CD14-positive monocyte (primary cell): ENCODE measurements at regions not wholly inside any gene's neighbourhood (a gene's known extent, or its start where the extent isn't known, plus 50 kb on each side); places are given as distances from the start of the nearest gene placed in this dataset.

Source experiments
- DNase-seq, 3 donors: peaks; one replicate each; pipeline ENCODE4 v3.0.0-alpha.2; 2011 to 2022
- H2AFZ ChIP-seq: 2 replicates; pipeline ENCODE4 v1.6.0; 2012; ENCODE audit warnings: mild to moderate bottlenecking, low read depth, low read length, inconsistent platforms; ENCODE audit not compliant: insufficient read depth, poor library complexity, severe bottlenecking
- H3K27ac ChIP-seq, 2 donors: 1 replicate in 1 of 2; 2 replicates in 1 of 2; pipeline ENCODE4 v1.5.1; 2012 to 2013; ENCODE audit warnings: low read length in 2 of 2, control low read depth in 1 of 2, inconsistent platforms in 1 of 2, low read depth in 1 of 2, mild to moderate bottlenecking in 1 of 2
- H3K27me3 ChIP-seq, 2 donors: one replicate each; pipeline versions ENCODE4 v1.6.0 to v1.6.1; 2011 to 2013; ENCODE audit warnings: low read length in 2 of 2; ENCODE audit not compliant: control insufficient read depth in 2 of 2, insufficient read depth in 2 of 2
- H3K36me3 ChIP-seq, 2 donors: replicated peaks in 1 of 2; 1 replicate in 1 of 2; 2 replicates in 1 of 2; pipeline versions ENCODE4 v1.5.1 to v1.6.1; 2012 to 2013; ENCODE audit warnings: low read length in 2 of 2, control low read depth in 1 of 2, inconsistent platforms in 1 of 2, mild to moderate bottlenecking in 1 of 2; ENCODE audit not compliant: insufficient read depth in 2 of 2, control insufficient read depth in 1 of 2
- H3K4me1 ChIP-seq, 2 donors: 1 replicate in 1 of 2; 2 replicates in 1 of 2; pipeline versions ENCODE4 v1.5.1 to v1.6.1; 2012 to 2013; ENCODE audit warnings: low read length in 2 of 2, control low read depth in 1 of 2, inconsistent platforms in 1 of 2, mild to moderate bottlenecking in 1 of 2, moderate library complexity in 1 of 2; ENCODE audit not compliant: insufficient read depth in 2 of 2, control insufficient read depth in 1 of 2
- H3K4me2 ChIP-seq: replicated peaks from 2 replicates; pipeline ENCODE3; 2012; ENCODE audit warnings: low read length, moderate library complexity, mild to moderate bottlenecking; ENCODE audit not compliant: poor library complexity, severe bottlenecking; ENCODE audit errors: extremely low read depth
- H3K4me3 ChIP-seq, 3 experiments: fragments of 200-600 bp in 1 of 3; sonication (generic) in 1 of 3; replicated peaks in 1 of 3; 1 replicate in 2 of 3; 2 replicates in 1 of 3; pipeline ENCODE4 v1.5.1; 2011 to 2013; ENCODE audit warnings: low read length in 3 of 3, mild to moderate bottlenecking in 3 of 3, control low read depth in 2 of 3, low read depth in 2 of 3, inconsistent platforms in 1 of 3, moderate library complexity in 1 of 3
- H3K79me2 ChIP-seq: 2 replicates; pipeline ENCODE4 v1.6.0; 2012; ENCODE audit warnings: mild to moderate bottlenecking, control low read depth, inconsistent platforms, low read length, moderate library complexity; ENCODE audit not compliant: insufficient read depth
- H3K9ac ChIP-seq: 2 replicates; pipeline ENCODE4 v1.6.0; 2017; ENCODE audit warnings: low read length, mild to moderate bottlenecking; ENCODE audit not compliant: insufficient read depth, poor library complexity, severe bottlenecking
- H3K9me3 ChIP-seq, 2 donors: replicated peaks in 1 of 2; 1 replicate in 1 of 2; 2 replicates in 1 of 2; pipeline versions ENCODE4 v1.5.1 to v1.6.1; 2012 to 2013; ENCODE audit warnings: low read length in 2 of 2, control low read depth in 1 of 2; ENCODE audit not compliant: control insufficient read depth in 1 of 2, insufficient read depth in 1 of 2
- H4K20me1 ChIP-seq: 2 replicates; pipeline ENCODE4 v1.6.0; 2012; ENCODE audit warnings: mild to moderate bottlenecking, low read length, control low read depth, moderate library complexity; ENCODE audit not compliant: insufficient read depth
- H3K27ac Mint-ChIP-seq, 7 donors: one replicate each; pipeline ENCODE4 v1.8.0; 2020; ENCODE audit warnings: mild to moderate bottlenecking in 7 of 7, mixed read lengths in 7 of 7, moderate library complexity in 6 of 7, inconsistent platforms in 2 of 7
- H3K27me3 Mint-ChIP-seq, 3 donors: one replicate each; pipeline ENCODE4 v1.8.0; 2021 to 2022; ENCODE audit warnings: low read depth in 3 of 3, mild to moderate bottlenecking in 3 of 3, mixed read lengths in 3 of 3, moderate library complexity in 3 of 3, inconsistent platforms in 1 of 3
- H3K36me3 Mint-ChIP-seq, 2 donors: one replicate each; pipeline ENCODE4 v1.8.0; 2020; ENCODE audit warnings: mixed read lengths in 2 of 2, inconsistent platforms in 1 of 2, mild to moderate bottlenecking in 1 of 2
- H3K4me1 Mint-ChIP-seq: one replicate; pipeline ENCODE4 v1.8.0; 2020; ENCODE audit warnings: mild to moderate bottlenecking, mixed read lengths
- H3K4me3 Mint-ChIP-seq, 2 donors: one replicate each; pipeline ENCODE4 v1.8.0; 2020; ENCODE audit warnings: mild to moderate bottlenecking in 2 of 2, mixed read lengths in 2 of 2, moderate library complexity in 1 of 2
- H3K9me3 Mint-ChIP-seq, 7 donors: one replicate each; pipeline ENCODE4 v1.8.0; 2020 to 2022; ENCODE audit warnings: mixed read lengths in 7 of 7, mild to moderate bottlenecking in 6 of 7, moderate library complexity in 6 of 7, inconsistent platforms in 2 of 7
- WGBS: methylation state at CpG from one replicate; pipeline ENCODE4 v1.1.5; 2013; ENCODE audit warnings: missing lambda C conversion rate; ENCODE audit not compliant: insufficient coverage; 5-methylcytosine and 5-hydroxymethylcytosine counted together
- intact Hi-C, 2 donors: fragments of 100-400 bp; cut with micrococcal nuclease; formaldehyde crosslinking; loops; one replicate each; pipeline versions ENCODE4 v1.15.0 to v1.15.1; 2023
- TF ChIP-seq, protein P1 (sequence below): fragments of 200-600 bp; IDR thresholded peaks from one replicate; pipeline ENCODE4 v1.8.0; 2022; ENCODE audit warnings: antibody characterized with exemption, mild to moderate bottlenecking

DNA sequence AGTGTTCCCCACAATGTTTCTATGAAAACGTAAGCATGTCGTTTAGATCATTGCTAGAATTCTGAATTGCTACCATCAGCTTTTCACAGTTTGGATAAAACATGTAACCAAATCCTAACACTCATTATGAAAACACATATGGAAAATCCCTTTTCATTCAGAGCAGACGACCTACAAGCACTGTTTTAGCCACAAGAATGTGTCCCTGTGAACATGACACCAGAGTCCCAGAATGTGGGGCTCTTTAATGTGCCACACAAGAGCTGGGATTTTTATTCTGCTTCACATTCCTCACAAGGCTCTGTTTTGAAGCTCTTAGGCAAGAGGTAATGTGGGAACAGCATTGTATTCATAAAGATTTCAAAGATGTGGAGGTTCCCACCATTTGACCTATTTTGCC lies 141.1 kb upstream of the CITED2 start:
- H3K4me2 ChIP-seq = no peak overlapping the region
- no peaks in the 10 kb centered on the region for H4K20me1 ChIP-seq
- Mint-ChIP-seq H3K27me3 (no peaks in the 10 kb centered on the region), H3K36me3 (no peaks in the 10 kb centered on the region), H3K4me1 (peaks cover 30% of the 10 kb centered on the region), H3K9me3 (peaks cover 0 to 6% (median 4%) of the 10 kb centered on the region in 7 donors), H3K4me3 (no peak overlapping the region), H3K27ac (no peak overlapping the region)
- H3K4me3 ChIP-seq = no peak overlapping the region
- H3K27ac ChIP-seq = no peak overlapping the region
- WGBS = 90% methylated on average over 2 of the region's 3 CpGs
- H3K4me1 ChIP-seq = peaks cover 16 to 25% of the 10 kb centered on the region in 2 donors
- H3K9ac ChIP-seq = no peak overlapping the region
- intact Hi-C loops = no loop called here
- no peaks in the 10 kb centered on the region for H3K9me3 ChIP-seq
- TF ChIP-seq, protein P1, sequence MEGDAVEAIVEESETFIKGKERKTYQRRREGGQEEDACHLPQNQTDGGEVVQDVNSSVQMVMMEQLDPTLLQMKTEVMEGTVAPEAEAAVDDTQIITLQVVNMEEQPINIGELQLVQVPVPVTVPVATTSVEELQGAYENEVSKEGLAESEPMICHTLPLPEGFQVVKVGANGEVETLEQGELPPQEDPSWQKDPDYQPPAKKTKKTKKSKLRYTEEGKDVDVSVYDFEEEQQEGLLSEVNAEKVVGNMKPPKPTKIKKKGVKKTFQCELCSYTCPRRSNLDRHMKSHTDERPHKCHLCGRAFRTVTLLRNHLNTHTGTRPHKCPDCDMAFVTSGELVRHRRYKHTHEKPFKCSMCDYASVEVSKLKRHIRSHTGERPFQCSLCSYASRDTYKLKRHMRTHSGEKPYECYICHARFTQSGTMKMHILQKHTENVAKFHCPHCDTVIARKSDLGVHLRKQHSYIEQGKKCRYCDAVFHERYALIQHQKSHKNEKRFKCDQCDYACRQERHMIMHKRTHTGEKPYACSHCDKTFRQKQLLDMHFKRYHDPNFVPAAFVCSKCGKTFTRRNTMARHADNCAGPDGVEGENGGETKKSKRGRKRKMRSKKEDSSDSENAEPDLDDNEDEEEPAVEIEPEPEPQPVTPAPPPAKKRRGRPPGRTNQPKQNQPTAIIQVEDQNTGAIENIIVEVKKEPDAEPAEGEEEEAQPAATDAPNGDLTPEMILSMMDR = no peak
- no peak overlapping the region for H2AFZ ChIP-seq
- H3K79me2 ChIP-seq = no peaks in the 10 kb centered on the region
- DNase-seq = no peak
- no peaks in the 10 kb centered on the region for H3K36me3 ChIP-seq
- H3K27me3 ChIP-seq = no peaks in the 10 kb centered on the region

DNA sequence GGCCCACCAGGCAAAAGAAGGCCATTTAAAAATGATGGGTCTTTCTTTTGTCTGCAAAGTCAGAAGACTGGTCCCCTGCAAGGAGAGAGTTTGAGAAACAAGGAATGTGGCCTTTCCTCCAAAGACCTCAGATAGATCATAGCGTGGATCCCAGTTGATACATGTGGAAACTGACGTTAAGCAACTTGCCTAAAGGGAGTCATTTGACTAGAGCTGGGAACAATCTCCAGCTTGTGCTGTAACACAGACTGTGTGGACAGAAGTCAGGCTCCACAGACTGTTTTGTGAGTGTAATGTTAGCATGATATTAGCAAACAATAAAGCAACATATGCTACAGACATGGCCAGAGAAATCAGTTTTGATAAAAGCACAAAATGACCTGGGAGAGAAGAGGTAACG lies 140.4 kb upstream of the CITED2 start:
- Histone ChIP-seq H3K27me3 (no peaks in the 10 kb centered on the region), H3K4me2 (no peak overlapping the region), H3K4me3 (no peak overlapping the region), H3K27ac (no peak overlapping the region), H3K4me1 (peaks cover 13 to 20% of the 10 kb centered on the region in 2 donors), H3K9me3 (no peaks in the 10 kb centered on the region), H3K9ac (no peak overlapping the region), H3K79me2 (no peaks in the 10 kb centered on the region), H4K20me1 (no peaks in the 10 kb centered on the region), H3K36me3 (no peaks in the 10 kb centered on the region), H2AFZ (no peak overlapping the region)
- intact Hi-C loops = no loop called here
- WGBS = 80% methylated on average over 1 of the region's 3 CpGs
- Mint-ChIP-seq H3K4me3 (no peak overlapping the region), H3K4me1 (peaks cover 23% of the 10 kb centered on the region), H3K27ac (no peak overlapping the region), H3K27me3 (no peaks in the 10 kb centered on the region), H3K9me3 (peaks cover 0 to 6% (median 4%) of the 10 kb centered on the region in 7 donors), H3K36me3 (no peaks in the 10 kb centered on the region)
- DNase-seq = no peak
- TF ChIP-seq, protein P1 = no peak
